ENCODE measurements at regions not wholly inside any gene's neighbourhood (a gene's known extent, or its start where the extent isn't known, plus 50 kb on each side); places are given as distances from the start of the nearest gene placed in this dataset.

DNA sequence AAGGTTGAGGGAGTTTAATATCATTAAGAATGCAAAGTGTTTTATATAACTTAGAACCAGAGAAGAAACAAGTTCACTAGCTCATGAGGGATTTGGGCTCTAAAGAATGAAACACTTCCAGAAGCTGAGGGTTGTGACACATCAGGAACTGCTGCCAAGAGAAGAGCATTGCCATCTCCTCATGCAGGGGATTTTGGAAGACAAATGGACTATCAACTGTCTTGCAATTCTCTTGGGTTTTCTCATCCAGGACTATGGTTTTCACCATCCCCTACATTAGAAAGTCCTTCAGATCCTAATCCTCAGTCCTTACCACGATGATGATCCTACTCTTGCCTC, 59.7 kb upstream of the KL start:
- H3K27me3 ChIP-seq (ENCODE audit: insufficient read depth, low read length) = peaks cover 10% of the 10 kb centered on the region; the same call in 1 of the 2 replicates
- H3K36me3 ChIP-seq (ENCODE audit: control insufficient read depth in 1 of 2, insufficient read depth in 2 of 2, low read length in 2 of 2) = no peaks in the 10 kb centered on the region
- H3K4me1 ChIP-seq (ENCODE audit: control insufficient read depth in 1 of 2, insufficient read depth in 2 of 2, low read length in 2 of 2) = no peaks in the 10 kb centered on the region
- no peak overlapping the region for H2AFZ ChIP-seq (ENCODE audit: low read depth, low read length, poor library complexity, severe bottlenecking)
- POLR2A ChIA-PET = no interaction called here
- no peak overlapping the region for H3K9ac ChIP-seq (ENCODE audit: low read length)
- H3K4me2 ChIP-seq (ENCODE audit: low read length) = no peak overlapping the region
- no peak for ATAC-seq
- no peak for DNase-seq (ENCODE audit: low read depth, low spot score)
- no peaks in the 10 kb centered on the region for H3K9me3 ChIP-seq (ENCODE audit: control insufficient read depth in 1 of 2, insufficient read depth in 1 of 2, low read depth in 1 of 2, low read length in 2 of 2)
- intact Hi-C loops (cut with micrococcal nuclease) = no loop called here
- no TSS peak for BruUV-seq (replicated peaks)
- CTCF ChIA-PET = no interaction called here
- H3K4me3 ChIP-seq (replicated peaks in 1 of 2; ENCODE audit: low read depth in 1 of 2, low read length in 2 of 2) = no peak overlapping the region
- no peaks in the 10 kb centered on the region for H3K79me2 ChIP-seq (ENCODE audit: insufficient read depth, low read length)
- TF ChIP-seq, protein P1, sequence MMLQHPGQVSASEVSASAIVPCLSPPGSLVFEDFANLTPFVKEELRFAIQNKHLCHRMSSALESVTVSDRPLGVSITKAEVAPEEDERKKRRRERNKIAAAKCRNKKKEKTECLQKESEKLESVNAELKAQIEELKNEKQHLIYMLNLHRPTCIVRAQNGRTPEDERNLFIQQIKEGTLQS (IDR thresholded peaks at IDR 0.05) = no peak
- TF ChIP-seq, protein P2, sequence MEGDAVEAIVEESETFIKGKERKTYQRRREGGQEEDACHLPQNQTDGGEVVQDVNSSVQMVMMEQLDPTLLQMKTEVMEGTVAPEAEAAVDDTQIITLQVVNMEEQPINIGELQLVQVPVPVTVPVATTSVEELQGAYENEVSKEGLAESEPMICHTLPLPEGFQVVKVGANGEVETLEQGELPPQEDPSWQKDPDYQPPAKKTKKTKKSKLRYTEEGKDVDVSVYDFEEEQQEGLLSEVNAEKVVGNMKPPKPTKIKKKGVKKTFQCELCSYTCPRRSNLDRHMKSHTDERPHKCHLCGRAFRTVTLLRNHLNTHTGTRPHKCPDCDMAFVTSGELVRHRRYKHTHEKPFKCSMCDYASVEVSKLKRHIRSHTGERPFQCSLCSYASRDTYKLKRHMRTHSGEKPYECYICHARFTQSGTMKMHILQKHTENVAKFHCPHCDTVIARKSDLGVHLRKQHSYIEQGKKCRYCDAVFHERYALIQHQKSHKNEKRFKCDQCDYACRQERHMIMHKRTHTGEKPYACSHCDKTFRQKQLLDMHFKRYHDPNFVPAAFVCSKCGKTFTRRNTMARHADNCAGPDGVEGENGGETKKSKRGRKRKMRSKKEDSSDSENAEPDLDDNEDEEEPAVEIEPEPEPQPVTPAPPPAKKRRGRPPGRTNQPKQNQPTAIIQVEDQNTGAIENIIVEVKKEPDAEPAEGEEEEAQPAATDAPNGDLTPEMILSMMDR (IDR thresholded peaks at IDR 0.05 in 2 of 3, conservative IDR thresholded peaks at IDR 0.05 in 1 of 3; ENCODE audit: borderline replicate concordance in 1 of 3, insufficient read depth in 1 of 3, low read depth in 2 of 3, low read length in 2 of 3) = no peak
- TF ChIP-seq YY1 (IDR thresholded peaks at IDR 0.05; ENCODE audit: extremely low read depth, insufficient replicate concordance, low read depth, low read length) (no peak), POLR2AphosphoS5 (IDR thresholded peaks at IDR 0.05; ENCODE audit: low read depth, low read length) (no peak), ZBTB33 (IDR thresholded peaks at IDR 0.05; ENCODE audit: extremely low read depth, insufficient replicate concordance, low read length) (no peak), ZNF274 (IDR thresholded peaks at IDR 0.05; ENCODE audit: low read depth, low read length) (no peak)
- TF ChIP-seq, protein P3, sequence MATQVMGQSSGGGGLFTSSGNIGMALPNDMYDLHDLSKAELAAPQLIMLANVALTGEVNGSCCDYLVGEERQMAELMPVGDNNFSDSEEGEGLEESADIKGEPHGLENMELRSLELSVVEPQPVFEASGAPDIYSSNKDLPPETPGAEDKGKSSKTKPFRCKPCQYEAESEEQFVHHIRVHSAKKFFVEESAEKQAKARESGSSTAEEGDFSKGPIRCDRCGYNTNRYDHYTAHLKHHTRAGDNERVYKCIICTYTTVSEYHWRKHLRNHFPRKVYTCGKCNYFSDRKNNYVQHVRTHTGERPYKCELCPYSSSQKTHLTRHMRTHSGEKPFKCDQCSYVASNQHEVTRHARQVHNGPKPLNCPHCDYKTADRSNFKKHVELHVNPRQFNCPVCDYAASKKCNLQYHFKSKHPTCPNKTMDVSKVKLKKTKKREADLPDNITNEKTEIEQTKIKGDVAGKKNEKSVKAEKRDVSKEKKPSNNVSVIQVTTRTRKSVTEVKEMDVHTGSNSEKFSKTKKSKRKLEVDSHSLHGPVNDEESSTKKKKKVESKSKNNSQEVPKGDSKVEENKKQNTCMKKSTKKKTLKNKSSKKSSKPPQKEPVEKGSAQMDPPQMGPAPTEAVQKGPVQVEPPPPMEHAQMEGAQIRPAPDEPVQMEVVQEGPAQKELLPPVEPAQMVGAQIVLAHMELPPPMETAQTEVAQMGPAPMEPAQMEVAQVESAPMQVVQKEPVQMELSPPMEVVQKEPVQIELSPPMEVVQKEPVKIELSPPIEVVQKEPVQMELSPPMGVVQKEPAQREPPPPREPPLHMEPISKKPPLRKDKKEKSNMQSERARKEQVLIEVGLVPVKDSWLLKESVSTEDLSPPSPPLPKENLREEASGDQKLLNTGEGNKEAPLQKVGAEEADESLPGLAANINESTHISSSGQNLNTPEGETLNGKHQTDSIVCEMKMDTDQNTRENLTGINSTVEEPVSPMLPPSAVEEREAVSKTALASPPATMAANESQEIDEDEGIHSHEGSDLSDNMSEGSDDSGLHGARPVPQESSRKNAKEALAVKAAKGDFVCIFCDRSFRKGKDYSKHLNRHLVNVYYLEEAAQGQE (IDR thresholded peaks at IDR 0.05; ENCODE audit: low read depth) = no peak
- no peaks in the 10 kb centered on the region for H3K9me2 ChIP-seq (ENCODE audit: insufficient read depth)
- RAD21 ChIA-PET (ENCODE audit: low non-redundant PET in 1 of 2, low total read pairs in 2 of 2, uncharacterized antibody in 2 of 2, unreplicated experiment in 2 of 2) = no interaction called here
- H3K27ac ChIP-seq (ENCODE audit: low read depth, low read length) = no peak overlapping the region
- H4K20me1 ChIP-seq (ENCODE audit: insufficient read depth) = no peaks in the 10 kb centered on the region

Data from HCT116 (cell line).